ENCODE measurements at regions not wholly inside any gene's neighbourhood (a gene's known extent, or its start where the extent isn't known, plus 50 kb on each side); places are given as distances from the start of the nearest gene placed in this dataset.

DNA sequence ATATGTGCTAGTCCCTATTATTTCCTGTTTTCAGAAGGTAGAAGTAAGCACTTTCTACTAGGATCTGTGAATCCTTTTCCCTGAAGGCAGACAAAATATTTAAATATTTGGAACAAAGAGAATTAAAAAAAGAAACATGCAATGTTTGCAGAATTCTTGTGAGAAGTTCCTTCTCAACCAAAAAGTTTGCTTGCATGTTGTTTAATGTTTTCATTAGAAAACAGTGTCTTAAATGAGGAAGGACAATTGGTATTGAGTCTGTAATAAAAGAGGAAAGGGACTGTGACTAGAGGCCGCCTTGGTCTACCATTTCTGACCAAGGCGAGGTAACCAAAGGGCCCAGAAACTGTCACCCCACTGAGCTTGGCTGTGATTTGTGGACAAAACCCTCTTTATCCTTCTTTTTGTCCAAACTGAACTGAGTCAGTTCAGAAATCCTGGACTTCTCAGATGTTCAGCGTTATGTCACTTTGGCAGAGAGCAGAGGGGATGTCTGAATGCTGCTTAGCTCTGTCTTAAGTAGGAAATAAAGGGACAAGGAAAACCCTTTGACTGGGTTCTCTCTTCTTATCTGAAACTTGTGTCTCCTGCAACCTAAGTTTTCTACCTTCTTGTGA, 129.8 kb upstream of the CPM start:
- no peak overlapping the region for H3K27ac ChIP-seq (ENCODE audit: extremely low read depth, low read depth, low read length)
- H3K4me1 ChIP-seq (ENCODE audit: control insufficient read depth, insufficient read depth, low read length), result no peaks in the 10 kb centered on the region
- TF ChIP-seq, protein P1, sequence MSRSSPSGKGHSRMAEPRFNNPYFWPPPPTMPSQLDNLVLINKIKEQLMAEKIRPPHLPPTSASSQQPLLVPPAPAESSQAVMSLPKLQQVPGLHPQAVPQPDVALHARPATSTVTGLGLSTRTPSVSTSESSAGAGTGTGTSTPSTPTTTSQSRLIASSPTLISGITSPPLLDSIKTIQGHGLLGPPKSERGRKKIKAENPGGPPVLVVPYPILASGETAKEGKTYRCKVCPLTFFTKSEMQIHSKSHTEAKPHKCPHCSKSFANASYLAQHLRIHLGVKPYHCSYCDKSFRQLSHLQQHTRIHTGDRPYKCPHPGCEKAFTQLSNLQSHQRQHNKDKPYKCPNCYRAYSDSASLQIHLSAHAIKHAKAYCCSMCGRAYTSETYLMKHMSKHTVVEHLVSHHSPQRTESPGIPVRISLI (tag by site-specific recombination; IDR thresholded peaks at IDR 0.05), result no peak
- TF ChIP-seq, protein P2, sequence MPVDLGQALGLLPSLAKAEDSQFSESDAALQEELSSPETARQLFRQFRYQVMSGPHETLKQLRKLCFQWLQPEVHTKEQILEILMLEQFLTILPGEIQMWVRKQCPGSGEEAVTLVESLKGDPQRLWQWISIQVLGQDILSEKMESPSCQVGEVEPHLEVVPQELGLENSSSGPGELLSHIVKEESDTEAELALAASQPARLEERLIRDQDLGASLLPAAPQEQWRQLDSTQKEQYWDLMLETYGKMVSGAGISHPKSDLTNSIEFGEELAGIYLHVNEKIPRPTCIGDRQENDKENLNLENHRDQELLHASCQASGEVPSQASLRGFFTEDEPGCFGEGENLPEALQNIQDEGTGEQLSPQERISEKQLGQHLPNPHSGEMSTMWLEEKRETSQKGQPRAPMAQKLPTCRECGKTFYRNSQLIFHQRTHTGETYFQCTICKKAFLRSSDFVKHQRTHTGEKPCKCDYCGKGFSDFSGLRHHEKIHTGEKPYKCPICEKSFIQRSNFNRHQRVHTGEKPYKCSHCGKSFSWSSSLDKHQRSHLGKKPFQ (tag by site-specific recombination; IDR thresholded peaks at IDR 0.05), result no peak
- TF ChIP-seq ZNF24 (tag by site-specific recombination; IDR thresholded peaks at IDR 0.05) (no peak), ZNF133 (tag by site-specific recombination; IDR thresholded peaks at IDR 0.05) (no peak), ZNF292 (tag by site-specific recombination; IDR thresholded peaks at IDR 0.05; ENCODE audit: borderline replicate concordance, low read depth) (no peak), ZNF23 (tag by site-specific recombination; IDR thresholded peaks at IDR 0.05; ENCODE audit: borderline replicate concordance) (no peak), ZNF654 (tag by site-specific recombination; IDR thresholded peaks at IDR 0.05; ENCODE audit: low read depth) (no peak), FEZF1 (tag by site-specific recombination; IDR thresholded peaks at IDR 0.05) (no peak), ZNF792 (tag by site-specific recombination; IDR thresholded peaks at IDR 0.05) (no peak), ZNF223 (tag by site-specific recombination; IDR thresholded peaks at IDR 0.05) (no peak)
- TF ChIP-seq, protein P3, sequence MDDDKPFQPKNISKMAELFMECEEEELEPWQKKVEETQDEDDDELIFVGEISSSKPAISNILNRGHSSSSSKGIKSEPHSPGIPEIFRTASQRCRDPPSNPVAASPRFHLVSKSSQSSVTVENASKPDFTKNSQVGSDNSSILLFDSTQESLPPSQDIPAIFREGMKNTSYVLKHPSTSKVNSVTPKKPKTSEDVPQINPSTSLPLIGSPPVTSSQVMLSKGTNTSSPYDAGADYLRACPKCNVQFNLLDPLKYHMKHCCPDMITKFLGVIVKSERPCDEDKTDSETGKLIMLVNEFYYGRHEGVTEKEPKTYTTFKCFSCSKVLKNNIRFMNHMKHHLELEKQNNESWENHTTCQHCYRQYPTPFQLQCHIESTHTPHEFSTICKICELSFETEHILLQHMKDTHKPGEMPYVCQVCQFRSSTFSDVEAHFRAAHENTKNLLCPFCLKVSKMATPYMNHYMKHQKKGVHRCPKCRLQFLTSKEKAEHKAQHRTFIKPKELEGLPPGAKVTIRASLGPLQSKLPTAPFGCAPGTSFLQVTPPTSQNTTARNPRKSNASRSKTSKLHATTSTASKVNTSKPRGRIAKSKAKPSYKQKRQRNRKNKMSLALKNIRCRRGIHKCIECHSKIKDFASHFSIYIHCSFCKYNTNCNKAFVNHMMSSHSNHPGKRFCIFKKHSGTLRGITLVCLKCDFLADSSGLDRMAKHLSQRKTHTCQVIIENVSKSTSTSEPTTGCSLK (tag by site-specific recombination; IDR thresholded peaks at IDR 0.05), result no peak
- no peak overlapping the region for H3K4me3 ChIP-seq (ENCODE audit: low read depth, low read length)
- CTCF ChIA-PET, result no interaction called here
- no peaks in the 10 kb centered on the region for H3K36me3 ChIP-seq (ENCODE audit: control insufficient read depth in 2 of 2, insufficient read depth in 1 of 2, low read length in 2 of 2)
- POLR2A ChIA-PET, result no interaction called here
- H3K9me3 ChIP-seq (ENCODE audit: control insufficient read depth, insufficient read depth, low read depth, low read length), result no peaks in the 10 kb centered on the region

DNA sequence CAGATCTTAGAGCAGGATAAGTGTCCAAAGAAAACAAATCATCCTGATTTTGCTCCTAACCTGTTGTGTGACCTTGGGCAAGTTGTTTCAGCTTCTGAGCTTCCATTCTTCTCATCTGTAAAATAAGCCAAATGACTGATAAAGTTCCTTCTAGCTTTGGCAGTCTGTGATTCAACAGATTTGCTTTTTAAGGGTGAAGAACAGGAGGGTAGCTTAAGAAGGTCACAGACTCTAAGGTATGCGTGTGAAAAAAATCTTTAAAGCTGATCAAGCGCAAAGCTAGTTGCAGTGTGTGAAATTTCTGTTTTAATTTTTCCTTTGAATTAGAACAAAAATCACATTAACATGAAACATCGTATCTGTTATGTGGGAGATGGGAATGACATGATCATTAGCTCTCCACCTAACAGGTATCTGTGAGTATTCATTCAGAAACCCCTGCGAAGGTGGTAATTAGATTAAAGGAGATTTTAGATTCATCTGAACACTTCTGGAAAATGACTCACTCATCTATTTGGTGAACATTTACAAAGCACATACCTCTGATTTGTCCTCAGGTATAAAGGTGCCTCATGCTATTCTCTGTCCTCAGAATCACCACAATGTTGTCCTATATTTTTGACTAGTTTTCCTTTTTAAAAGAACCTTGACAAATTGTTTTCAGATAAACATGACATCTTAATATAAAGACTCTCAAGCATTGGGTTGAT, 131.9 kb upstream of the CPM start:
- Histone ChIP-seq H3K36me3 (ENCODE audit: control insufficient read depth in 2 of 2, insufficient read depth in 1 of 2, low read length in 2 of 2) (no peaks in the 10 kb centered on the region), H3K9me3 (ENCODE audit: control insufficient read depth, insufficient read depth, low read depth, low read length) (no peaks in the 10 kb centered on the region), H3K27ac (ENCODE audit: extremely low read depth, low read depth, low read length) (no peak overlapping the region), H3K4me3 (ENCODE audit: low read depth, low read length) (no peak overlapping the region), H3K4me1 (ENCODE audit: control insufficient read depth, insufficient read depth, low read length) (no peaks in the 10 kb centered on the region)
- POLR2A ChIA-PET, result no interaction called here
- CTCF ChIA-PET, result interaction anchor here (0.5 to 1.0 kb wide), 3 partner anchors 189 to 1000 kb away, joined by 3 read pairs; no protein-coding TSS in a partner anchor
- TF ChIP-seq SETDB1 (IDR thresholded peaks at IDR 0.05; ENCODE audit: insufficient read length, low read length), result no peak
- TF ChIP-seq, protein P4, sequence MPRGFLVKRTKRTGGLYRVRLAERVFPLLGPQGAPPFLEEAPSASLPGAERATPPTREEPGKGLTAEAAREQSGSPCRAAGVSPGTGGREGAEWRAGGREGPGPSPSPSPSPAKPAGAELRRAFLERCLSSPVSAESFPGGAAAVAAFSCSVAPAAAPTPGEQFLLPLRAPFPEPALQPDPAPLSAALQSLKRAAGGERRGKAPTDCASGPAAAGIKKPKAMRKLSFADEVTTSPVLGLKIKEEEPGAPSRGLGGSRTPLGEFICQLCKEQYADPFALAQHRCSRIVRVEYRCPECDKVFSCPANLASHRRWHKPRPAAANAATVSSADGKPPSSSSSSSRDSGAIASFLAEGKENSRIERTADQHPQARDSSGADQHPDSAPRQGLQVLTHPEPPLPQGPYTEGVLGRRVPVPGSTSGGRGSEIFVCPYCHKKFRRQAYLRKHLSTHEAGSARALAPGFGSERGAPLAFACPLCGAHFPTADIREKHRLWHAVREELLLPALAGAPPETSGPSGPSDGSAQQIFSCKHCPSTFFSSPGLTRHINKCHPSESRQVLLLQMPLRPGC (tag by site-specific recombination; IDR thresholded peaks at IDR 0.05), result no peak
- no peak for TF ChIP-seq ZNF791 (tag by site-specific recombination; IDR thresholded peaks at IDR 0.05)
- TF ChIP-seq, protein P5, sequence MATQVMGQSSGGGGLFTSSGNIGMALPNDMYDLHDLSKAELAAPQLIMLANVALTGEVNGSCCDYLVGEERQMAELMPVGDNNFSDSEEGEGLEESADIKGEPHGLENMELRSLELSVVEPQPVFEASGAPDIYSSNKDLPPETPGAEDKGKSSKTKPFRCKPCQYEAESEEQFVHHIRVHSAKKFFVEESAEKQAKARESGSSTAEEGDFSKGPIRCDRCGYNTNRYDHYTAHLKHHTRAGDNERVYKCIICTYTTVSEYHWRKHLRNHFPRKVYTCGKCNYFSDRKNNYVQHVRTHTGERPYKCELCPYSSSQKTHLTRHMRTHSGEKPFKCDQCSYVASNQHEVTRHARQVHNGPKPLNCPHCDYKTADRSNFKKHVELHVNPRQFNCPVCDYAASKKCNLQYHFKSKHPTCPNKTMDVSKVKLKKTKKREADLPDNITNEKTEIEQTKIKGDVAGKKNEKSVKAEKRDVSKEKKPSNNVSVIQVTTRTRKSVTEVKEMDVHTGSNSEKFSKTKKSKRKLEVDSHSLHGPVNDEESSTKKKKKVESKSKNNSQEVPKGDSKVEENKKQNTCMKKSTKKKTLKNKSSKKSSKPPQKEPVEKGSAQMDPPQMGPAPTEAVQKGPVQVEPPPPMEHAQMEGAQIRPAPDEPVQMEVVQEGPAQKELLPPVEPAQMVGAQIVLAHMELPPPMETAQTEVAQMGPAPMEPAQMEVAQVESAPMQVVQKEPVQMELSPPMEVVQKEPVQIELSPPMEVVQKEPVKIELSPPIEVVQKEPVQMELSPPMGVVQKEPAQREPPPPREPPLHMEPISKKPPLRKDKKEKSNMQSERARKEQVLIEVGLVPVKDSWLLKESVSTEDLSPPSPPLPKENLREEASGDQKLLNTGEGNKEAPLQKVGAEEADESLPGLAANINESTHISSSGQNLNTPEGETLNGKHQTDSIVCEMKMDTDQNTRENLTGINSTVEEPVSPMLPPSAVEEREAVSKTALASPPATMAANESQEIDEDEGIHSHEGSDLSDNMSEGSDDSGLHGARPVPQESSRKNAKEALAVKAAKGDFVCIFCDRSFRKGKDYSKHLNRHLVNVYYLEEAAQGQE (tag by site-specific recombination; IDR thresholded peaks at IDR 0.05), result no peak
- TF ChIP-seq ZNF132 (tag by site-specific recombination; IDR thresholded peaks at IDR 0.05; ENCODE audit: borderline replicate concordance), result no peak
- no peak for TF ChIP-seq ZNF324 (tag by site-specific recombination; IDR thresholded peaks at IDR 0.05)
- no peak for TF ChIP-seq KLF8 (tag by site-specific recombination; IDR thresholded peaks at IDR 0.05)
- TF ChIP-seq RBAK (tag by site-specific recombination; IDR thresholded peaks at IDR 0.05), result no peak
- no peak for TF ChIP-seq ZNF558 (tag by site-specific recombination; IDR thresholded peaks at IDR 0.05)
- TF ChIP-seq ZNF202 (tag by site-specific recombination; IDR thresholded peaks at IDR 0.05; ENCODE audit: borderline replicate concordance), result no peak
- no peak for TF ChIP-seq ZNF354C (tag by site-specific recombination; IDR thresholded peaks at IDR 0.05; ENCODE audit: borderline replicate concordance, low read depth)
- TF ChIP-seq, protein P6, sequence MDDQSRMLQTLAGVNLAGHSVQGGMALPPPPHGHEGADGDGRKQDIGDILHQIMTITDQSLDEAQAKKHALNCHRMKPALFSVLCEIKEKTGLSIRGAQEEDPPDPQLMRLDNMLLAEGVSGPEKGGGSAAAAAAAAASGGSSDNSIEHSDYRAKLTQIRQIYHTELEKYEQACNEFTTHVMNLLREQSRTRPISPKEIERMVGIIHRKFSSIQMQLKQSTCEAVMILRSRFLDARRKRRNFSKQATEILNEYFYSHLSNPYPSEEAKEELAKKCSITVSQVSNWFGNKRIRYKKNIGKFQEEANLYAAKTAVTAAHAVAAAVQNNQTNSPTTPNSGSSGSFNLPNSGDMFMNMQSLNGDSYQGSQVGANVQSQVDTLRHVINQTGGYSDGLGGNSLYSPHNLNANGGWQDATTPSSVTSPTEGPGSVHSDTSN (CRISPR knock-in tag; IDR thresholded peaks at IDR 0.05), result no peak

Data from HEK293 (cell line).